ENCODE measurements at regions not wholly inside any gene's neighbourhood (a gene's known extent, or its start where the extent isn't known, plus 50 kb on each side); places are given as distances from the start of the nearest gene placed in this dataset.

- Histone ChIP-seq H3K36me3 (ENCODE audit: control insufficient read depth, insufficient read depth, low read length) (no peaks in the 10 kb centered on the region), H3K27me3 (ENCODE audit: control insufficient read depth, insufficient read depth, low read length) (peaks cover 4% of the 10 kb centered on the region), H3K4me3 (ENCODE audit: low read depth, low read length) (no peak overlapping the region)
- no peak for TF ChIP-seq CTCF (IDR thresholded peaks at IDR 0.05; ENCODE audit: insufficient read depth, low read length, poor library complexity, severe bottlenecking)
- DNase-seq (ENCODE audit: low read depth): no peak
Observed at GRCh38 chr14:101151927-101152305, 248.4 kb upstream of the RTL1 start.

DNA sequence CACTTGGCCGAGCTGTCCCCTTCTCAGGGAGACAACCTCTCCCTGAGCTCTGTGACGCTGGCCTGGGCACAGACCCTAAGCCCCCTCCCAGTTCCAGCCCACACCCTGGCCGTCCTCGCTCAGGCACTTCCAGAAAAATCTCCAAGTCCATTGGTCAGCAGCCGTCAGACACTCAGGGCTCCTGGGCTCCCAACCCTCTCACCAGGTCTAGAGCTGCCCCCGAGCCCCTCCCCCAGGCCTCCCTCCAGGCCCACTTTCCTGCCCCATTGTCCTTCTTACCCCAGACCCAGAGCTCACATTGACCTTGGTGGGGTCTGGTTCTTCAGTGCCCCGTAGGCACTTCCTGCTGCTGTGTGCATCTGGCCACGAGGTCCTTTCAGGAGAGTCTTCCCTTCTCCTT is 249.3 kb upstream of the RTL1 start:
- TF ChIP-seq CTCF (IDR thresholded peaks at IDR 0.05; ENCODE audit: insufficient read depth, low read length, poor library complexity, severe bottlenecking): no peak
- Histone ChIP-seq H3K36me3 (ENCODE audit: control insufficient read depth, insufficient read depth, low read length) (no peaks in the 10 kb centered on the region), H3K4me3 (ENCODE audit: low read depth, low read length) (no peak overlapping the region), H3K27me3 (ENCODE audit: control insufficient read depth, insufficient read depth, low read length) (peaks cover 4% of the 10 kb centered on the region)
- DNase-seq (ENCODE audit: low read depth): no peak

- Histone ChIP-seq H3K27me3 (ENCODE audit: control insufficient read depth, insufficient read depth, low read length) (peaks cover 4% of the 10 kb centered on the region), H3K36me3 (ENCODE audit: control insufficient read depth, insufficient read depth, low read length) (no peaks in the 10 kb centered on the region), H3K4me3 (ENCODE audit: low read depth, low read length) (no peak overlapping the region)
- DNase-seq (ENCODE audit: low read depth): no peak
- TF ChIP-seq CTCF (IDR thresholded peaks at IDR 0.05; ENCODE audit: insufficient read depth, low read length, poor library complexity, severe bottlenecking): no peak
Observed at GRCh38 chr14:101153691-101154090, 250.2 kb upstream of the RTL1 start.

- no peak for DNase-seq (ENCODE audit: low read depth)
- Histone ChIP-seq H3K36me3 (ENCODE audit: control insufficient read depth, insufficient read depth, low read length) (no peaks in the 10 kb centered on the region), H3K4me3 (ENCODE audit: low read depth, low read length) (no peak overlapping the region), H3K27me3 (ENCODE audit: control insufficient read depth, insufficient read depth, low read length) (peaks cover 4% of the 10 kb centered on the region)
- no peak for TF ChIP-seq CTCF (IDR thresholded peaks at IDR 0.05; ENCODE audit: insufficient read depth, low read length, poor library complexity, severe bottlenecking)
Observed at GRCh38 chr14:101155575-101155974, 252.1 kb upstream of the RTL1 start.

DNA sequence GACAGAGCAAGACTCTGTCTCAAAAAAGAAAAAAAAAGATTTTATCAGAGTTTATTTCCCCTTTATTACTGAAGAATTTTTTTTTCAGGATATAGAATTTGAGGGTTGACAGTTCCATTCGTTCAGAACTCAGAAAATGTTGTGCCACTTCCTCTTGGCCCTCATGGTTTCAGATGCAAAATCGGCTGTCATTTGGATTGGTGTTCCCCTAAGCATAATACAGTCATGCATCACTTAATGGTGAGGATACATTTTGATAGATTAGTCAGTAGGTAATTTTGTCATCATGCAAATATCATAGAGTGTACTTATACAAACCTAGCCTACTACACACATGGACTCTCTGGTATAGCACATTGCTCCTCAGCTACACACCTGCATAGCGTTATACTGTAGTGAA is 263.9 kb upstream of the RTL1 start:
- Histone ChIP-seq H3K4me3 (ENCODE audit: low read depth, low read length) (no peak overlapping the region), H3K36me3 (ENCODE audit: control insufficient read depth, insufficient read depth, low read length) (no peaks in the 10 kb centered on the region), H3K27me3 (ENCODE audit: control insufficient read depth, insufficient read depth, low read length) (no peaks in the 10 kb centered on the region)
- DNase-seq (ENCODE audit: low read depth): no peak
- no peak for TF ChIP-seq CTCF (IDR thresholded peaks at IDR 0.05; ENCODE audit: insufficient read depth, low read length, poor library complexity, severe bottlenecking)

GRCh38 chr14:101169267-101169666 is 265.7 kb upstream of the RTL1 start:
- H3K4me3 ChIP-seq (ENCODE audit: low read depth, low read length): no peak overlapping the region
- no peak for TF ChIP-seq CTCF (IDR thresholded peaks at IDR 0.05; ENCODE audit: insufficient read depth, low read length, poor library complexity, severe bottlenecking)
- H3K27me3 ChIP-seq (ENCODE audit: control insufficient read depth, insufficient read depth, low read length): peaks cover 2% of the 10 kb centered on the region
- no peaks in the 10 kb centered on the region for H3K36me3 ChIP-seq (ENCODE audit: control insufficient read depth, insufficient read depth, low read length)
- no peak for DNase-seq (ENCODE audit: low read depth)

Measured in kidney epithelial cell (primary cell).